Esophagus muscularis mucosa (tissue), 4 donors: ENCODE measurements at regions not wholly inside any gene's neighbourhood (a gene's known extent, or its start where the extent isn't known, plus 50 kb on each side); places are given as distances from the start of the nearest gene placed in this dataset.

Experiments used
- DNase-seq: peaks from one replicate; pipeline ENCODE4 v3.0.0-alpha.2; 2017; ENCODE audit errors: extremely low spot score
- H3K27ac ChIP-seq, 4 donors: fragments of 200-600 bp; sonication (generic); replicated peaks in 1 of 4; 1 replicate in 3 of 4; 2 replicates in 1 of 4; pipeline ENCODE4 v1.5.1; 2016 to 2019; ENCODE audit warnings: mild to moderate bottlenecking in 1 of 4
- H3K27me3 ChIP-seq, 4 donors: fragments of 200-600 bp; sonication (generic); one replicate each; pipeline versions ENCODE4 v1.5.1 to v1.6.0; 2016 to 2019
- H3K36me3 ChIP-seq, 4 donors: fragments of 200-600 bp; sonication (generic); one replicate each; pipeline ENCODE4 v1.5.1; 2016 to 2019
- H3K4me1 ChIP-seq, 4 donors: fragments of 200-600 bp; sonication (generic); one replicate each; pipeline ENCODE4 v1.5.1; 2016 to 2019
- H3K4me3 ChIP-seq, 4 donors: fragments of 200-600 bp; sonication (generic); 1 replicate in 2 of 4; 2 replicates in 2 of 4; pipeline ENCODE4 v1.5.1; 2016 to 2019; ENCODE audit warnings: mild to moderate bottlenecking in 4 of 4, moderate library complexity in 1 of 4
- H3K9me3 ChIP-seq, 4 donors: fragments of 200-600 bp; sonication (generic); 1 replicate in 3 of 4; 2 replicates in 1 of 4; pipeline ENCODE4 v1.5.1; 2016 to 2019
- CTCF ChIP-seq, 3 experiments: fragments of 200-600 bp in 2 of 3; fragments of 450-650 bp in 1 of 3; sonication (generic) in 2 of 3; IDR thresholded peaks; one replicate each; pipeline ENCODE4 v1.5.1; 2017 to 2019; ENCODE audit warnings: antibody characterized with exemption in 3 of 3, mild to moderate bottlenecking in 2 of 3, moderate library complexity in 1 of 3
- EP300 ChIP-seq: sonication (generic); formaldehyde crosslinking; IDR thresholded peaks from one replicate; pipeline ENCODE4 v1.6.1; 2017; ENCODE audit warnings: antibody characterized with exemption
- POLR2A ChIP-seq: fragments of 450-650 bp; IDR thresholded peaks from one replicate; pipeline ENCODE4 v1.6.1; 2017; ENCODE audit warnings: antibody characterized with exemption, moderate library complexity, mild to moderate bottlenecking, low read depth
- POLR2AphosphoS5 ChIP-seq, 2 donors: sonication (generic); formaldehyde crosslinking; IDR thresholded peaks; one replicate each; pipeline ENCODE4 v1.6.1; 2017; ENCODE audit warnings: antibody characterized with exemption in 2 of 2
- whole genome bisulfite sequencing: methylation state at CpG from one replicate; pipeline ENCODE4 v1.1.5; 2018; 5-methylcytosine and 5-hydroxymethylcytosine counted together
- intact Hi-C: fragments of 100-400 bp; cut with DNase I; formaldehyde crosslinking; loops from one replicate; pipeline ENCODE4 v1.15.1; 2023

DNA sequence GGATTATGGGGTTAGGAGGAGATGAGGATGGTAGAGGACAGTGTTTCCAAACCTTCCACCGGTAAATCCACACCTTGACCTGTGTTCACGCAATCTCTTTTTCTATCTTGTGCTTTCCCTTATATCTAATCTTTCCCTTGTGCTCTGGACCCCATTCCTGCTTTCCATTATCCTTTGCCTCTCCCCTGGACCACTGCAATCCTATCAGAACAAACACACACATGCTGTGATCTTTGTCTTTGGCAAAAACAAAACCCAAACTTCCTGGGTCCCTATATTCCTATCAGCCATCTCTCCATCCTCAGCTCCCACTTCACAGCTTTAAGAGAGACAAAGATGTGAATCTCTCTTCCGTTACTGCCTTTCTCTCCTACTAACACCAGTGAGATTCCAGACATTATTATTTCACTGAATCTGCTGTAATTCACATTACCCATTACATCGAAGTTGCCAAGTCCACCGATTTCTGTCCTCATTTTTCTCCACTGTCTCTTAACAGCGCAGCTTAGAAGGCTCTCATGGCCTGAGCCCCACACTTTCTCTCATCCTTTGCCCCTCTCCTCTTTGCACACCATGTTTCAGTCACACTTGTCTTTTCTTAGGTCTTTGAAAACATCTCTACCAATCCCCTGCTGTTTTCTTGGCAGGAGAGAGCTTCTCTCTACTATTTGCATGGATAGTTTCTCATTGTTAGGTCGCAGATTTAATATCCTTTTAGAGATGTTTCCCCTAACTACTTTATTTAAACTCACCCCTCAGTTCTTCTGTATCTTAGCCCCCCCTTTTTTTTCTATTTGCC lies 230.0 kb upstream of the B3GALT2 start:
- H3K4me1 ChIP-seq, result peaks cover 0 to 17% (median 14%) of the 10 kb centered on the region in 4 donors
- intact Hi-C loops, result no loop called here
- no peaks in the 10 kb centered on the region for H3K36me3 ChIP-seq
- no peaks in the 10 kb centered on the region for H3K27me3 ChIP-seq
- 97% methylated on average over 7 of the region's 7 CpGs for WGBS
- no peak overlapping the region for H3K4me3 ChIP-seq
- H3K9me3 ChIP-seq, result no peaks in the 10 kb centered on the region
- no peak for TF ChIP-seq POLR2A
- TF ChIP-seq CTCF (IDR thresholded peaks at IDR 0.05), result no peak
- TF ChIP-seq EP300, result no peak
- TF ChIP-seq POLR2AphosphoS5 (IDR thresholded peaks at IDR 0.05), result no peak
- DNase-seq, result no peak
- H3K27ac ChIP-seq, result no peak overlapping the region

- intact Hi-C loops, result no loop called here
- no peaks in the 10 kb centered on the region for H3K27me3 ChIP-seq
- no peak overlapping the region for H3K27ac ChIP-seq
- 54% methylated on average over 3 of the region's 3 CpGs for WGBS
- peaks cover 0 to 17% (median 14%) of the 10 kb centered on the region in 4 donors for H3K4me1 ChIP-seq
- TF ChIP-seq POLR2A (no peak), POLR2AphosphoS5 (IDR thresholded peaks at IDR 0.05) (no peak), CTCF (IDR thresholded peaks at IDR 0.05) (no peak), EP300 (no peak)
- H3K4me3 ChIP-seq, result no peak overlapping the region
- DNase-seq, result no peak
- H3K9me3 ChIP-seq, result no peaks in the 10 kb centered on the region
- H3K36me3 ChIP-seq, result no peaks in the 10 kb centered on the region
Observed at GRCh38 chr1:193415256-193415655, 228.8 kb upstream of the B3GALT2 start.

GRCh38 chr1:193413376-193413775 lies 227.0 kb upstream of the B3GALT2 start:
- H3K4me1 ChIP-seq, result peaks cover 6 to 26% (median 19%) of the 10 kb centered on the region in 4 donors
- H3K9me3 ChIP-seq, result no peaks in the 10 kb centered on the region
- H3K27ac ChIP-seq, result no peak overlapping the region
- intact Hi-C loops, result no loop called here
- no peaks in the 10 kb centered on the region for H3K36me3 ChIP-seq
- no peak for TF ChIP-seq CTCF (IDR thresholded peaks at IDR 0.05)
- no peak for TF ChIP-seq POLR2A
- no peak for TF ChIP-seq POLR2AphosphoS5 (IDR thresholded peaks at IDR 0.05)
- TF ChIP-seq EP300, result no peak
- no peak overlapping the region for H3K4me3 ChIP-seq
- WGBS, result 96% methylated on average over 3 of the region's 3 CpGs
- DNase-seq, result no peak
- no peaks in the 10 kb centered on the region for H3K27me3 ChIP-seq

- Histone ChIP-seq H3K36me3 (no peaks in the 10 kb centered on the region), H3K4me3 (no peak overlapping the region), H3K27me3 (no peaks in the 10 kb centered on the region), H3K9me3 (no peaks in the 10 kb centered on the region), H3K4me1 (peaks cover 6 to 23% (median 14%) of the 10 kb centered on the region in 4 donors), H3K27ac (no peak overlapping the region)
- 100% methylated on average over 1 of the region's 1 CpG for WGBS
- no peak for DNase-seq
- no peak for TF ChIP-seq POLR2AphosphoS5 (IDR thresholded peaks at IDR 0.05)
- TF ChIP-seq EP300, result no peak
- no peak for TF ChIP-seq POLR2A
- TF ChIP-seq CTCF (IDR thresholded peaks at IDR 0.05), result no peak
- intact Hi-C loops, result no loop called here
Observed at GRCh38 chr1:193412748-193413147, 226.3 kb upstream of the B3GALT2 start.

GRCh38 chr1:193411714-193412113 lies 225.3 kb upstream of the B3GALT2 start:
- TF ChIP-seq EP300 (no peak), POLR2A (no peak), CTCF (IDR thresholded peaks at IDR 0.05) (no peak), POLR2AphosphoS5 (IDR thresholded peaks at IDR 0.05) (no peak)
- H3K27me3 ChIP-seq, result no peaks in the 10 kb centered on the region
- no peaks in the 10 kb centered on the region for H3K9me3 ChIP-seq
- H3K27ac ChIP-seq, result no peak overlapping the region
- H3K36me3 ChIP-seq, result no peaks in the 10 kb centered on the region
- H3K4me3 ChIP-seq, result no peak overlapping the region
- no peak for DNase-seq
- 60% methylated on average over 5 of the region's 5 CpGs for WGBS
- intact Hi-C loops, result no loop called here
- peaks cover 6 to 27% (median 15%) of the 10 kb centered on the region in 4 donors for H3K4me1 ChIP-seq
